HEK293 (cell line): ENCODE measurements at regions not wholly inside any gene's neighbourhood (a gene's known extent, or its start where the extent isn't known, plus 50 kb on each side); places are given as distances from the start of the nearest gene placed in this dataset.

ENCODE experiments used
- TF ChIP-seq, protein P1 (sequence below): fragments of 450-650 bp; formaldehyde crosslinking; IDR thresholded peaks from 2 replicates; pipeline ENCODE4 v1.5.1; 2016; ENCODE audit warnings: missing biosample characterization, missing genetic modification characterization
- TF ChIP-seq, protein P2 (sequence below): fragments of 450-650 bp; formaldehyde crosslinking; IDR thresholded peaks from 2 replicates; pipeline ENCODE4 v1.5.1; 2016; ENCODE audit warnings: missing biosample characterization, missing genetic modification characterization

DNA sequence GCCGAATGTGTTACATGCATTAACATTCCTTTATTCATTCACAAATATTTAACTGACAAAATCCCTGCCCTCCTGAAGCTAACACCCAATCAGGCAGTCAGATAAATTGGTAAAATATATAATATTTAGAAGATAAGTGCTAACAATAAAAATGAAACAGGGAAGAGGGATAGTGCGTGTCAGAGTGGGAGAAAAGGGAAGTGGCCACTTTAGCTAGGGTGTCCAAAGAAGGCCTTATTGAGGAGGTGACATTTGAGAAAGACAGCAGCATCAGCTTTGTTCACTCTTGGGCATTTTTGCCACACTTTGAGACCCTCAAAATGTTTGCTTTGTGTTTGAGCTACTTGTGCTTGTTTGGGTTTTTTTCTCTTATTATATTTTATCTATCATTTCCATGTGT lies 317.8 kb downstream of the SNX13 start:
- TF ChIP-seq, protein P1, sequence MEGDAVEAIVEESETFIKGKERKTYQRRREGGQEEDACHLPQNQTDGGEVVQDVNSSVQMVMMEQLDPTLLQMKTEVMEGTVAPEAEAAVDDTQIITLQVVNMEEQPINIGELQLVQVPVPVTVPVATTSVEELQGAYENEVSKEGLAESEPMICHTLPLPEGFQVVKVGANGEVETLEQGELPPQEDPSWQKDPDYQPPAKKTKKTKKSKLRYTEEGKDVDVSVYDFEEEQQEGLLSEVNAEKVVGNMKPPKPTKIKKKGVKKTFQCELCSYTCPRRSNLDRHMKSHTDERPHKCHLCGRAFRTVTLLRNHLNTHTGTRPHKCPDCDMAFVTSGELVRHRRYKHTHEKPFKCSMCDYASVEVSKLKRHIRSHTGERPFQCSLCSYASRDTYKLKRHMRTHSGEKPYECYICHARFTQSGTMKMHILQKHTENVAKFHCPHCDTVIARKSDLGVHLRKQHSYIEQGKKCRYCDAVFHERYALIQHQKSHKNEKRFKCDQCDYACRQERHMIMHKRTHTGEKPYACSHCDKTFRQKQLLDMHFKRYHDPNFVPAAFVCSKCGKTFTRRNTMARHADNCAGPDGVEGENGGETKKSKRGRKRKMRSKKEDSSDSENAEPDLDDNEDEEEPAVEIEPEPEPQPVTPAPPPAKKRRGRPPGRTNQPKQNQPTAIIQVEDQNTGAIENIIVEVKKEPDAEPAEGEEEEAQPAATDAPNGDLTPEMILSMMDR = no peak
- TF ChIP-seq, protein P2, sequence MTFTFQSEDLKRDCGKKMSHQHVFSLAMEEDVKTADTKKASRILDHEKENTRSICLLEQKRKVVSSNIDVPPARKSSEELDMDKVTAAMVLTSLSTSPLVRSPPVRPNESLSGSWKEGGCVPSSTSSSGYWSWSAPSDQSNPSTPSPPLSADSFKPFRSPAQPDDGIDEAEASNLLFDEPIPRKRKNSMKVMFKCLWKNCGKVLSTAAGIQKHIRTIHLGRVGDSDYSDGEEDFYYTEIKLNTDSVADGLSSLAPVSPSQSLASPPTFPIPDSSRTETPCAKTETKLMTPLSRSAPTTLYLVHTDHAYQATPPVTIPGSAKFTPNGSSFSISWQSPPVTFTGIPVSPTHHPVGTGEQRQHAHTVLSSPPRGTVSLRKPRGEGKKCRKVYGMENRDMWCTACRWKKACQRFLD = no peak
